T-helper 2 cell treated with Interferon-gamma antibody and Interleukin-4, amounts not matched to agents 100 ng/mL and 5 ng/mL, for 36 hours (primary cell): ENCODE measurements at regions not wholly inside any gene's neighbourhood (a gene's known extent, or its start where the extent isn't known, plus 50 kb on each side); places are given as distances from the start of the nearest gene placed in this dataset.
"Not testable (repeated sequence)": the region's sequence is repeated elsewhere in the genome, so short reads cannot be mapped to it uniquely, and the experiment has no call there.

ENCODE experiments used
- intact Hi-C: fragments of 100-400 bp; cut with micrococcal nuclease; formaldehyde crosslinking; loops from one replicate; pipeline ENCODE4 v1.15.1; 2023

DNA sequence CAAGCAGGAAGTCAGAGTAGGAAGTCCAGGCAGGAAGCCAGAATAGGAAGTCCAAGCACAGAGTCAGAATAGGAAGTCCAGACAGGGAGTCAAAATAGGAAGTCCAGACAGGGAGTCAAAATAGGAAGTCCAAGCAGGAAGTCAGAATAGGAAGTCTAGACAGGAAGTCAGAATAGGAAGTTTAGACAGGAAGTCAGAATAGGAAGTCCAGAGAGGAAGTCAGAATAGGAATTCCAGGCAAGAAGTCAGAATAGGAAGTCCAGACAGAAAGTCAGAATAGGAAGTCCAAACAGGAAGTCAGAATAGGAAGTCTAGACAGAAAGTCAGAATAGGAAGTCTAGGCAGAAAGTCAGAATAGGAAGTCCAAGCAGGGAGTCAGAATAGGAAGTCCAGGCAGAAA, 105.3 kb upstream of the C16orf82 start:
- intact Hi-C loops, result loop anchor here (5.0 kb wide), 1 partner anchor 496 kb away; no protein-coding TSS in a partner anchor

DNA sequence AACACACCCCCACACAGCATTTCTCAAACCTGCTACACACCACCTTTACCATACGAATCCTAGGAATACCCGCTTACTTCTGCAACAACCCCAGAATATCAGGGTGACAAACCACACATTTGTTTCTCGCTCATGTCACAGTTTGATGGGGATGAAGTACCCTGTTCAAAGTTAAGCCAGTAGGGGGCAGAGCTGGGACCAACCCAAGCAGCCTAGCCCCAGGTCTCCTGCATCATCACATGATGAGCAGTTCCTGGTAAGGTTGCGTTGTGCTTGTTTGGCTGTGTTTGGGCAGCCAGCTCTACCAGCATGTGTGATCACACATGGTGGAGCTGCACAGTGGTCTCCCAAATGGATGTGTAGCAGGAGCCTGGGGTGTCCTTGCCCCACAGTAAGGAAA, 103.6 kb upstream of the C16orf82 start:
- intact Hi-C loops, result loop anchor here (5.0 kb wide), 1 partner anchor 494 kb away; no protein-coding TSS in a partner anchor

DNA sequence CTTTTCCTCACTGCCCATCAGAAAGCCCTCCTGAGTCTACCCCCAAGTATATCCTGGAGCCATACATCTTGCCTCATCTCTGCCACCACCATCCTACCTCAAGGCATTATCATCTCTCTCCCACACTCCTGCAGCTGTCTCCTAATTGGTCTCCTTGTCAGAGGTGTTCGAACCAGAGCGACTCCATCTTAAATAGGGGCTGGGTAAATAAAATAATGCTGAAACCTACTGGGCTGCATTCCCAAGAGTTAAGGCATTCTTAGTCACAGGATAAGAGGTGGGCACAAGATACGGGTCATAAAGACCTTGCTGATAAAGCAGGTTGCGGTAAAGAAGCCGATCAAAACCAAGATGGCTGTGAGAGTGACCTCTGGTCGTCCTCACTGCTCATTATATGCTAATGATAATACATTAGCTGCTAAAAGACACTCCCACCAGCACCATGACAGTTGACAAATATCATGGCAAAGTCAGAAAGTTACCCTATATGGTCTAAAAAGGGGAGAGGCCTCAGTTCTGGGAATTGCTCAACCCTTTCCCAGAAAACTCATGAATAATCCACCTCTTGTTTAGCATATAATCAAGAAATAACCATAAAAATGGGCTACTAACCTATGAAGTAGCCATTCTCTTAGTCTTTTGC, 97.0 kb upstream of the C16orf82 start:
- intact Hi-C loops, result no loop called here

DNA sequence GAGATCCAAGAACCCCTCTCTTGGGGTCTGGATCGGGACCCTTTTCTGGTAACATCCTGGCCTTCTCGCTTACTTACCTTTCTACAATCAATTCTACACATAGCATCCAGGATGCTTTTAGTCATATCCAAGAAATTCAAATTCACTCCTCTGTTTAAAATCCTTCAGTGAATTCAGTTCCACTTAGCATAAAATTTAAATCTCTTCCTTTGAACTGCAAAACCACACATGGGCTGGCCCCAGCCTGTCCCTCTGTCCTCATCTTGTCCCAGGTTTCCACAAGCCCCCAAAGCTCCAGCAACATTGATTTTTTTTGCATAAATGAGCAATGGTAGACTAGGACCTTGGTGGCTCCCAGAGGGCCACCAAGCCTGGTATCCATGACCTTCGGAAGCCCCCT, 96.4 kb upstream of the C16orf82 start:
- intact Hi-C loops, result no loop called here

DNA sequence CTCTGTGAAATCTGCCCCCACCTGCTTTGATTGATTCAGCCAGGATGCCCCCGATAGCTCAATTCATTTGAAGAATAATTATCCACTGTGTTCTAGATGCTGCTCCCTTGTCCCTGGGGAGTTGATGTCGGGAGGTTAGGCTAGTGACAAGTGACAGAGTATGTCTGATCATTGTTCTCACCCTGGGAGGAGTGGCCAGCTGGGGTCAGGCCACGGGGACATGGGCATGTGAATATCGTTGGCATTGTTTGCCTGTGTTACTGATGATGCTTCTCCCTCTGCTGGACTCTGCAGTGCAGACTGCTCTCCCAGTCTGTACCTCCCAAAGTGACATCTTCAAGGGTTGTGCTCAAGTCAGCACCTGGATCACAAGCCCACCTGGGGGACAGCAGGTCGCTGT, 89.9 kb upstream of the C16orf82 start:
- intact Hi-C loops, result no loop called here

DNA sequence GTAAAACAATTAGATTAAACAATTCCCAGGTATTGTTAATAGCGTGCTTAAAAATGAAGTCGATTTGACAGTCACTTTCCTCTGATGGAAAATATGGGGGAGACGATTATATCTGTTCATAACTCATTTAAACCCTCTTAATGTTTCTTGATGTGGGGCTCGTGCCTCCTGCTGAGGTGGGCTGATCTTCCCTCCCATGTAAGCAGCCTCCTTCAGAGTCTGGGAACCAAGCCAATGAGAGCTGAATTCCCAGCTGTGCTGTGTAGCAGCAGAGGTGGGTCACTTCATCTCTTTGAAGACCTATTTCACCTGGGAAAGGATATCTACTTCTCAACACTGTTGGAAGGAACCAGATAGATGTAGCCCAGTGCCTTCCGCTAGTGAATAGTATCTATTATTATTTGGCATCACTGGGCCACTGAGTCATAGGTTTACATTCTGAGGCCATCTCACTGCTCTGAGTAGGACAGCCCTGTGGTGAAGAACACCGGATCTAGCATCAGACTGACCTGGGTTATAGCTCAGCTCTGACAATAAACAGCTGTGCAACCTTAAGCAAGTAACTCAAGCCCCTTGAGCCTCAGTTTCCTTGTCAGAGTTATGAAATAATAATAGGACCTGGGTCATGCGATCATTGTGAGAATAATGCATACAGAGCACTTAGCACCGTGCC, 85.3 kb upstream of the C16orf82 start:
- intact Hi-C loops, result no loop called here

DNA sequence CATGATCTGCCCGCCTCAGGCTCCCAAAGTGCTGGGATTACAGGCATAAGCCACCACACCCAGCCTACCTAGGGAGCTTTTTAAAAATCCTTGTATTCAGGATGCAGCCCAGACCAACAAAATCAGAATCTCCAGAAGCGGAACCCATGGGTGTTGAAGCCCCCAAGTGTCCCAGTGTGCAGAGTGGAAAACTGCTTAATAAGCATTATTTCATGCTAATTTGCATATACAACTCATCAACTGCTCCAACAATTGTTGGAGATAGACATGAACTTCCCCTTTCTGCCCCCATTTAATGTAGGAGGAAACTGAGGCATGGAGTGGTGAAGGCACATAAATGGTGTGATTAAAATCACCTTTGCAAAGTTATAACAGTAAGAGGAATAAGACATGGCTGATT, 84.3 kb upstream of the C16orf82 start:
- intact Hi-C loops, result no loop called here

DNA sequence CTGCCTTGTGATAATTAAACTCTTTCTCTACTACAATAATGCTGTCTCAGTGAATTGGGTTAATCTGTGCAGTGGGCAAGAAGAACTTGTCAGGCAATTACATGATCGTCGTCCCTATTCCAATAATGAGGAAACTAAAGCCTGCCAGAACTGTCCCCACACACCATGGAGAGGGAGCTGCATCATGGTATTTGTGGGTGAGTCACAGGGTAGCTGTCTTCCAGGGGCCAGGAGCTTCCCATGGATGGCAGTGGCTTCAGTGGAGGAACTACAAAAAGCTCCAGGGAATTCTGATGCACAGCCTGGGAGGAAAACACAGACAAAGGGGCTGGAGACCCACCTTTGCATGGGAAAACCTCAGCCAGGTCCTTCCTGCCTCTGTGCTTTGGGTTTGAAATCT, 83.3 kb upstream of the C16orf82 start:
- intact Hi-C loops, result no loop called here

DNA sequence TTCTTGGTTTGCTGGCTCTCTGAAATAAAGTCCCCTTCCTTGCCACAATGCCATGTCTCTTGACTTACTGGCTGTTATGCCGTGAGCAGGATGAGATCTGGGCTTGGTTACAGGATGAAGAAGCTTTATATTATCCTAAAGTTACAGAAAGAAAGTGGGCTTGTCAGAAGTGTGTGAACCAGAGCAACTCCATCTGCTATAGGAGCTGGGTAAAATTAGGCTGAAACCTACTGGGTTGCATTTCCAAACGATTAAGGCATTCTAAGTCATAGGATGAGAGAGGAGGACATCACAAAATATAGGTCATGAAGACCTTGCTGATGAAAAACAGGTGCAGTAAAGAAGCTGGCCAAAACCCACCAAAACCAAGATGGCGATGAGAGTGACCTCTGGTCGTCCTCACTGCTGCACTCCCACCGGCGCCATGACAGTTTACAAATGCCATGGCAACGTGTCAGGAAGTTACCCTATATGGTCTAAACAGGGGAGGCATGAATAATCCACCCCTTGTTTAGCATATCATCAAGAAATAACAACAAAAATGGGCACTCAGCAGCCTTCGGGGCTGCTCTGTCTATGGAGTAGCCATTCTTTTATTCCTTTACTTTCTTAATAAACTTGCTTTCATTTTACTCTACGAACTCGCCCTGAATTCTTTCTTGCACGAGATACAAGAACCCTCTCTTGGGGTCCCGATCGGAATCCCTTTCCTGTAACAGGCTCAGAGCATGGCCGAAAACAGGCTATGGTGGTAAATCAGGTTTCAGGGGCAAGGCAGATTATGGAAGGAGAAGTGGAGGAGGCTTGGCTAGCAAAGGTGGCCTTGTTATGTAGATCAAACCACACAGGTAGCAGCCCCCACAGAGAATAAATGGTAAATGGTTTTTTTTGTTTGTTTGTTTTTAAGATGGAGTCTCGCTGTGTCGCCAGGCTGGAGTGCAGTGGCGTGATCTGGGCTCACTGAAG, 81.3 kb upstream of the C16orf82 start:
- intact Hi-C loops, result no loop called here

DNA sequence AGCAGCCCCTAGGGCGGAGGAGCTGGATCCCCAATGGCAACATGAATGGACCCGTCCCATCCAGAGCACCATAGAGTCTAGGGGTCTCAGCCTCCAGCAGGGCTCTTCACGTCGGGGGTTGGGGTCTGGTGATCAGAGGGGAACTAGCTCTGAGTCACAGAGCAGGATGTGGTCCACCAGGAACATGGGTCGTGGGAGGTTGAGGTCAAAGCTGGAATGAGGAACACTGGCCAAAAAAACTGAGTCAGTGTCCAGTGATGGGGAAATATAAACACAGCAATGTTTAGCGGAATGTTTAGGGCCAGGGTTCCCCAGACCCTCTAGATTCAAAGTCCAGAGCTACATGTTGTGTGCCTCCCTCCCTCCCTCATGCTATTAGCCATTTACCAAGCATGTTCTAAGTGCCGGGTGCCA, 79.1 kb upstream of the C16orf82 start:
- intact Hi-C loops, result no loop called here

DNA sequence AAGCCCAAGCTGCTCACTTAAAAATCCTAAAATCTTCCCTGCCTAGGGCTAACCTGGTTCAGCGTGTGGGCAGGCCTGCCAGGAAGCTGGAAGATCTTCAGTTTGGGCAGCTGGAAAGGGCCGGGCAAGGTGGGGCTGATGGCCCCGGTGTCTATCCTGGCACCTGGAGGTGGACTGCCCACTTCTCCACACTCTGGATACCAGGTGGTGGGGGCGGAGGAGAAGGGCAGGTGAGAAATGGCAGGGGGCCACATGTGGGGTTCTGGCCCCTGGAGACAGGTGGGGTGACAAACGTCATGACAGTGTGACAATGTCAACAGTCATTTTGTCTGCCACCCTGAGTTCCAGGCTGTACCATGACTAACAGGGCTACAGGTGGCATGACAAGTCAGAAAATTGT, 78.5 kb upstream of the C16orf82 start:
- intact Hi-C loops, result no loop called here

DNA sequence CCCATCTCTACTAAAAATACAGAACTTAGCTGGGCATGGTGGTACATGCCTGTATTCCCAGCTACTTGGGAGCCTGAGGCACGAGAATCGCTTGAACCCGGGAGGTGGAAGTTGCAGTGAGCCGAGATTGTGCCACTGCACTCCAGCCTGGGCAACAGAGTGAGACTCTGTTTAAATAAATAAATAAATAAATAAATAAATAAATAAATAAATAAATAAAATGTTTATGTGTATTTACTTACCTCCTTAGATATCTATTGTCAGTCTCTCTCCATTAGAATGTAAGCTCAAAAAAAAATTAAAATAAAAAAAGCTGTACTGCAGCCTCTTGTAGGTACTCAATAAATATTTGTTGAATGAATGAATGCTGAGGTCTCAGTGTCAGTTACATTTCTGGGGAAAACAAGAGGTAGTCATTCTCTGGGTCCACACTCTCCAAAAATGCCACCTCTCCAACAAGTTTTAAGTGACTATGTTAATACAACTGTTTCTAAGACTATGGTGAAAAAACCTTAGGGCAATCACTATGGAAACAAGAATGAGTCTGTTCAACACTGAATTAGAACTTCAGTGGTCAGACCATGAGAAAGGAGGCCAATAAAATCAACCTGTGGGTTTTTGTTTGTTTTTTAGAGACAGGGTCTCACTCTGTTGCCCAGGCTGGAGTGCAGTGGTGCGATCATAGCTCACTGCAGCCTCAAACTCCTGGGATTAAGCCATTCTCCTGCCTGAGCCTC, 76.2 kb upstream of the C16orf82 start:
- intact Hi-C loops, result not testable (repeated sequence)

DNA sequence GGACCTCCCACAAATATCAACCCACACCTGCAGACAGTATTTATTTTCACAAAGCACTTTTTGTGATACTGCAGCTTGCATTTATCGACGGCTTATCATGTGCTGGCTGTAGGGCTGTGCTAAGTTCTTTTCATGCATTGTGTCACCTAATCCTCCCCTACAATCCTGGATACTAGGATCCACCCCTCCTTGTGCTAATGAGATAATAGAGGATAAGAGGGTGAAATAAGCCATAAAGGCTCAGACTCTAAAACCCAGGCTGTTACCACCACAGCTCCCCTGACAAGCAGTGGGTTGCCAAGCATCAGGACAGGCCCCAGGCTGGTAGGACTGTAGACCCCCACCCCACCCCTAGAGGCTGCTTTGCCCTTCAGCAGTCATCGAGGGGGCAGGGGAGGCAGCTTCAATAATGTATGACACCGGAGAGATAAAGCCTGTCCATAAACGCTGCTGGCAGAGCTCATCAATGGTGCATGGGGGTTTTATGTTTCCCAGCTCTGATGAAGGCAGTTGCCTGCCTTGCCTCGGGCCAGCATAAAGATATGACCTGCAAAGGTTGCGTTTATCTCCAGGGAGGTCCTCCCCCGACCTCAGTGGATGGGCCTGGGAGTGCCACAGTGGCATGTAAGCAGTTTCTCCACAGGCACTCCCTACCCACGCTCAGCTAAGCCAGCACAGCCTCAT, 73.9 kb upstream of the C16orf82 start:
- intact Hi-C loops, result no loop called here

DNA sequence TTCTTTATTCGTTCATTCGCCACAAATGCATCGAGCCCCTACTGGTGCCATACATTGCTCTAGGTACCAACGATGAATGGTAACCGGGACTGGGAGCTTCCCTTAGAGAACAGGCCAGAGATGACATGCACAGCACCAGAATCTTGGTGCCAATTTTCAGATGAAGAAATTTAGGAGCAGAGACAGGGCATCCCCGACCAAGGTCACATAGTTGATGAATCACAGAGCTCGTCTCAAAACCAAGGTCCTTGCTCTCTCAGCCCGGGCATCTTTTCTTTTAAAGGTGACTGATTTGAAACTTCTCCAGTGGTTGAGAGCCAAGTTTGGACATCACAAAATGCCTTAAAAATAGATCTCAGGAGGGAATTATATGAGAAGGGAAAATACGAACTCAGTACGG, 73.2 kb upstream of the C16orf82 start:
- intact Hi-C loops, result no loop called here

DNA sequence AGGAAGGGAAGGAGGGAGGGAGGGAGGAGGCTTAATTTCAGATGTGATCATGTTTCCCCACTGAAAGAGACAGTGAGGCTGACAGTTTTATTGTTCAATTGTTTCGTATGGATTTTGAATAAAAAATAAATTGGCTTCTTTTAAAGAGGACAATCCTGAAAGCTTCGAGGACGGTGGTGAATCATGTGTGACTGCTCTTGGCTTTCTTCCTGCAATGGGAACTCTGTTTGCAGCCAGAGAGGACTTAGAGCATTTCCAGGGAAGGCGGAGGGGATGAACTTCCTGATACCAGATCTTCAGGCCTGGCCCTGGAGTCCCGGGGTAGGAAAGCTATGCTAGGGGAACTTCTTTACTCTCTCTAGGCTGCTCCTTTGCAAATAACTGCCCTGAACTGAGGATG, 72.8 kb upstream of the C16orf82 start:
- intact Hi-C loops, result no loop called here

DNA sequence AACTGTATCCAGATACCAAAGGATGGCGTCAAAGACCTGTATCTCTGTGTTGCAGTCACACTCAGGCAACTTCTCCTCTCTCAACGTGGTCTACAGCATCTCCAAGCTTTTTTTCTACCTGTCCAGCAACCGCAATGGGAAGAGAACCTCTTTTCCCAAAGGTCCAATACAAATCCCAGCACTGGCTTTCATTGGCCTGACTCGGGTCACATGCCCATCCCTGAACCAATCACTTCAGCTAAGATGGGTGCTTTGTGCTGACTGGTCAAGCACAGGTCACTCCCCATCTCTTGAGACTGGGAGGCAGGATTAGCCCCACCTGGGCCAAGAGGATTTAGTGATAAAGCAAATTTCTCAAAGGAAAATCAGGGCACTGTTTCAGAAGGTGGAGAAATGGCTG, 71.2 kb upstream of the C16orf82 start:
- intact Hi-C loops, result no loop called here

DNA sequence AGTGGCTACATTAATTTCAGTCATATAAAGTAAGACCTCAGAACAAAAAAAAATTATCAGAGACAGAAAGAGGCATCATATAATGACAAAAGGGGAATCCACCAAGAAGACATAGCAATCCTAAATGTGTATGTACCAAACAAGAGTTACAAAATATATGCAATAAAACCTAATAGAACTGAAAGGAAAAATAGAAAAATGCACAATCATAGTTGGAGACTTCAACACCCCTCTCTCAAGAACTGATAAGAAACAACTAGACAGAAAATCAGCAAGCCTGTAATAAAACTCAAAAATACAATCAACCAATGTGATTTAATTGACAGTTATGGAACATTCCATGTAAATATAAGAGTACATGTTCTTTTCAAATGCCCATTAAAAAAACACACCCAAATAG, 61.3 kb upstream of the C16orf82 start:
- intact Hi-C loops, result no loop called here
